Neural progenitor cell (in vitro differentiated cells): ENCODE measurements at regions not wholly inside any gene's neighbourhood (a gene's known extent, or its start where the extent isn't known, plus 50 kb on each side); places are given as distances from the start of the nearest gene placed in this dataset.

Experiments used
- CTCF ChIP-seq: fragments of 200-600 bp; sonication (generic); IDR thresholded peaks from 2 replicates; pipeline ENCODE4 v1.5.1; 2017; ENCODE audit warnings: antibody characterized with exemption, mild to moderate bottlenecking
- EZH2phosphoT487 ChIP-seq: fragments of 200-600 bp; sonication (generic); IDR thresholded peaks from 2 replicates; pipeline ENCODE4 v1.6.1; 2017; ENCODE audit warnings: antibody characterized with exemption

- no peak for TF ChIP-seq EZH2phosphoT487
- TF ChIP-seq CTCF, result no peak
These were observed 435.5 kb downstream of the TCERG1L start for GRCh38 chr10:130875897-130876472.
